K562 (cell line): ENCODE measurements at regions not wholly inside any gene's neighbourhood (a gene's known extent, or its start where the extent isn't known, plus 50 kb on each side); places are given as distances from the start of the nearest gene placed in this dataset.

Experiments used
- ATAC-seq: fragments of 200-7000 bp; cut with Tn5 transposase; 3 replicates; pipeline ENCODE4 v1.9.1; 2020; ENCODE audit warnings: moderate library complexity
- BruUV-seq: library from RNA; stranded (reverse); fragments of 400-500 nt; replicated peaks from 2 replicates; lab custom pipeline; 2021; lab: Mats Ljungman, UMichigan
- CTCF ChIA-PET: fragments of 300-600 bp; formaldehyde crosslinking; extraction: SDS; loops from one replicate; lab custom pipeline; 2021; ENCODE audit warnings: low intra/inter-chr PET ratio; lab: Yijun Ruan, JAX
- POLR2A ChIA-PET: fragments of 300-600, 350-650 bp; sonication (Branson Sonifier 250); formaldehyde crosslinking; extraction: SDS; loops from one replicate; lab custom pipeline; 2021; ENCODE audit warnings: antibody characterized with exemption, inconsistent platforms; lab: Yijun Ruan, JAX
- DNase-seq, 4 experiments: peaks; one replicate each; pipeline versions ENCODE4 v3.0.0 to v3.0.0-alpha.2; 2011 to 2018; ENCODE audit warnings: low spot score in 3 of 4, mixed read lengths in 3 of 4; ENCODE audit errors: extremely low read depth in 1 of 4
- FAIRE-seq: peaks from 2 replicates; lab custom pipeline; 2011; peaks lifted over from hg19 to GRCh38; lab: Jason Lieb, UNC
- H2AFZ ChIP-seq: 2 replicates; pipeline ENCODE4 v1.6.0; 2011; ENCODE audit warnings: low read depth, low read length, control low read depth, inconsistent platforms
- H3K27ac ChIP-seq: fragments of 200-600 bp; 3 replicates; pipeline ENCODE4 v1.8.0; 2011; ENCODE audit warnings: low read depth, mild to moderate bottlenecking, control low read depth, inconsistent platforms, low read length, moderate library complexity, mixed read lengths; ENCODE audit errors: extremely low read depth
- H3K27me3 ChIP-seq, 2 experiments: fragments of 300-600 bp in 1 of 2; 2 replicates in 1 of 2; 3 replicates in 1 of 2; pipeline versions ENCODE4 v1.6.0 to v1.8.0; 2011; ENCODE audit warnings: inconsistent platforms in 2 of 2, low read length in 2 of 2, mild to moderate bottlenecking in 1 of 2, mixed read lengths in 1 of 2, moderate library complexity in 1 of 2; ENCODE audit not compliant: control insufficient read depth in 2 of 2, insufficient read depth in 2 of 2
- H3K36me3 ChIP-seq: fragments of 300-600 bp; 3 replicates; pipeline ENCODE4 v1.8.0; 2011; ENCODE audit warnings: mild to moderate bottlenecking, low read length, inconsistent platforms; ENCODE audit not compliant: control insufficient read depth, insufficient read depth
- H3K4me1 ChIP-seq, 2 experiments: fragments of 200-600 bp in 1 of 2; replicated peaks in 1 of 2; 2 replicates in 1 of 2; 3 replicates in 1 of 2; pipeline versions ENCODE4 v1.5.1 to v1.8.0; 2011; ENCODE audit warnings: inconsistent platforms in 2 of 2, low read length in 2 of 2, mild to moderate bottlenecking in 1 of 2, mixed read lengths in 1 of 2, moderate library complexity in 1 of 2; ENCODE audit not compliant: control insufficient read depth in 2 of 2, insufficient read depth in 2 of 2
- H3K4me2 ChIP-seq: 2 replicates; pipeline ENCODE4 v1.6.1; 2011; ENCODE audit warnings: low read length, control low read depth, inconsistent platforms, mixed read lengths; ENCODE audit not compliant: insufficient read depth
- H3K4me3 ChIP-seq: fragments of 200-600 bp; sonication (generic), shearing (Covaris generic); 2 replicates; pipeline ENCODE4 v1.5.1; 2016; ENCODE audit warnings: control low read depth, inconsistent platforms
- H3K79me2 ChIP-seq: fragments of 200-600 bp; 3 replicates; pipeline ENCODE4 v1.8.0; 2011; ENCODE audit warnings: low read length, inconsistent platforms; ENCODE audit not compliant: control insufficient read depth, insufficient read depth
- H3K9ac ChIP-seq, 2 experiments: 2 replicates each; pipeline versions ENCODE4 v1.6.0 to v1.6.1; 2011; ENCODE audit warnings: low read depth in 2 of 2, low read length in 2 of 2, control low read depth in 1 of 2, inconsistent platforms in 1 of 2, mild to moderate bottlenecking in 1 of 2, mixed read lengths in 1 of 2; ENCODE audit not compliant: insufficient read depth in 1 of 2
- H3K9me1 ChIP-seq: one replicate; pipeline ENCODE4 v1.6.0; 2011; ENCODE audit warnings: inconsistent platforms, mild to moderate bottlenecking, low read length, moderate library complexity; ENCODE audit not compliant: control insufficient read depth, insufficient read depth
- H3K9me3 ChIP-seq: replicated peaks from 2 replicates; pipeline ENCODE4 v1.5.1; 2011; ENCODE audit warnings: low read depth, low read length, inconsistent platforms; ENCODE audit not compliant: control insufficient read depth, insufficient read depth
- H4K20me1 ChIP-seq: replicated peaks from 2 replicates; pipeline ENCODE4 v1.6.1; 2011; ENCODE audit warnings: low read length, inconsistent platforms, mixed read lengths; ENCODE audit not compliant: control insufficient read depth, insufficient read depth
- DIDO1 ChIP-seq: fragments of 450-650 bp; IDR thresholded peaks from 2 replicates; pipeline ENCODE4 v1.6.1; 2016; ENCODE audit warnings: low read depth, missing biosample characterization, missing genetic modification characterization
- E2F4 ChIP-seq: sonication (generic); formaldehyde crosslinking; IDR thresholded peaks from 2 replicates; pipeline ENCODE4 v1.8.0; 2022; ENCODE audit warnings: mild to moderate bottlenecking, low read depth, missing genetic modification reagents
- FOXK1 ChIP-seq: sonication (generic); formaldehyde crosslinking; IDR thresholded peaks from 2 replicates; pipeline ENCODE4 v1.8.0; 2022; ENCODE audit warnings: missing genetic modification reagents, mild to moderate bottlenecking, borderline replicate concordance
- HEY1 ChIP-seq: fragments of 250-450 bp; sonication (Bioruptor Pico); IDR thresholded peaks from 2 replicates; pipeline ENCODE4 v1.5.0; 2020; ENCODE audit warnings: mild to moderate bottlenecking, moderate library complexity, borderline replicate concordance
- KLF13 ChIP-seq: fragments of 450-650 bp; IDR thresholded peaks from 2 replicates; pipeline ENCODE4 v1.6.1; 2016; ENCODE audit warnings: missing genetic modification characterization, low read depth, mild to moderate bottlenecking, missing compliant biosample characterization, moderate library complexity, borderline replicate concordance
- SPI1 ChIP-seq: IDR thresholded peaks from 2 replicates; pipeline ENCODE4 v1.6.1; 2011; ENCODE audit warnings: low read depth, low read length, control low read depth, borderline replicate concordance
- ZBTB17 ChIP-seq: fragments of 450-650 bp; formaldehyde crosslinking; IDR thresholded peaks from 2 replicates; pipeline ENCODE4 v1.4.0; 2020; ENCODE audit warnings: mild to moderate bottlenecking
- ZNF324 ChIP-seq: fragments of 250-450 bp; sonication (Bioruptor Pico); IDR thresholded peaks from 2 replicates; pipeline ENCODE4 v1.4.0; 2020; ENCODE audit warnings: mild to moderate bottlenecking
- whole genome bisulfite sequencing: fragments of 100-300 bp; shearing (Covaris generic); methylation state at CpG from one replicate; pipeline ENCODE4 v1.1.6; 2016; ENCODE audit warnings: low coverage, mixed read lengths; ENCODE audit not compliant: insufficient coverage; ENCODE audit errors: missing lambda C conversion rate; 5-methylcytosine and 5-hydroxymethylcytosine counted together
- in situ Hi-C: fragments of 300-500 bp; cut with MboI; formaldehyde crosslinking; loops from 4 replicates; pipeline ENCODE4 v1.15.0; 2018; ENCODE audit warnings: inconsistent platforms, mixed read lengths
- intact Hi-C: fragments of 100-400 bp; cut with micrococcal nuclease; formaldehyde crosslinking; loops from 2 replicates; pipeline ENCODE4 v1.14.2; 2022

- TF ChIP-seq ZNF324 (CRISPR knock-in tag) = no peak
- no peak for TF ChIP-seq FOXK1 (CRISPR knock-in tag)
Observed at GRCh38 chr1:73327998-73328397, 870.0 kb downstream of the LRRIQ3 start (continued).

- ATAC-seq (no peak), FAIRE-seq (no peak), DNase-seq (no peak)
- Histone ChIP-seq H3K36me3 (no peaks in the 10 kb centered on the region), H3K4me1 (no peaks in the 10 kb centered on the region), H3K79me2 (no peaks in the 10 kb centered on the region), H3K9ac (no peak overlapping the region), H3K4me3 (no peak overlapping the region), H3K9me3 (no peaks in the 10 kb centered on the region), H3K4me2 (no peak overlapping the region), H3K9me1 (no peaks in the 10 kb centered on the region), H3K27ac (no peak overlapping the region), H3K27me3 (no peaks in the 10 kb centered on the region), H4K20me1 (no peaks in the 10 kb centered on the region), H2AFZ (no peak overlapping the region)
- WGBS = 2% methylated on average over 3 of the region's 3 CpGs
- BruUV-seq = no TSS peak
- ChIA-PET CTCF (no interaction called here), POLR2A (no interaction called here)
- no peak for TF ChIP-seq DIDO1
- intact Hi-C loops = no loop called here
- in situ Hi-C loops = no loop called here
Observed at GRCh38 chr1:73327180-73327793, 870.7 kb downstream of the LRRIQ3 start.

GRCh38 chr1:73326663-73327062, 871.3 kb downstream of the LRRIQ3 start:
- TF ChIP-seq ZBTB17 (CRISPR knock-in tag) (no peak), KLF13 (tag) (no peak), E2F4 (no peak), SPI1 (no peak), HEY1 (CRISPR knock-in tag) (no peak)
- H3K4me2 ChIP-seq = no peak overlapping the region
- no peaks in the 10 kb centered on the region for H3K27me3 ChIP-seq
- no peak overlapping the region for H3K4me3 ChIP-seq
- no peaks in the 10 kb centered on the region for H3K79me2 ChIP-seq
- WGBS = 1% methylated on average over 5 of the region's 5 CpGs
- ATAC-seq (no peak), DNase-seq (no peak), FAIRE-seq (no peak)
- no peaks in the 10 kb centered on the region for H3K4me1 ChIP-seq
- H3K9me1 ChIP-seq = no peaks in the 10 kb centered on the region
- H3K36me3 ChIP-seq = no peaks in the 10 kb centered on the region
- H4K20me1 ChIP-seq = no peaks in the 10 kb centered on the region
- no TSS peak for BruUV-seq
- intact Hi-C loops = no loop called here
- no peak overlapping the region for H2AFZ ChIP-seq
- no peak overlapping the region for H3K9ac ChIP-seq
- no peaks in the 10 kb centered on the region for H3K9me3 ChIP-seq
- CTCF ChIA-PET = no interaction called here
- H3K27ac ChIP-seq = no peak overlapping the region
- in situ Hi-C loops = no loop called here
- POLR2A ChIA-PET = no interaction called here
